ENCODE measurements at regions not wholly inside any gene's neighbourhood (a gene's known extent, or its start where the extent isn't known, plus 50 kb on each side); places are given as distances from the start of the nearest gene placed in this dataset.

- Histone ChIP-seq H3K9me3 (replicated peaks; ENCODE audit: control insufficient read depth, insufficient read depth, low read depth, low read length) (no peaks in the 10 kb centered on the region), H3K4me1 (replicated peaks in 1 of 2; ENCODE audit: control insufficient read depth in 2 of 2, insufficient read depth in 2 of 2, low read length in 2 of 2) (no peaks in the 10 kb centered on the region), H3K9me1 (ENCODE audit: control insufficient read depth, insufficient read depth, low read length) (no peaks in the 10 kb centered on the region), H3K79me2 (ENCODE audit: control insufficient read depth, insufficient read depth, low read length) (no peaks in the 10 kb centered on the region), H2AFZ (ENCODE audit: low read depth, low read length) (no peak overlapping the region), H3K36me3 (ENCODE audit: control insufficient read depth, insufficient read depth, low read length) (no peaks in the 10 kb centered on the region), H4K20me1 (replicated peaks; ENCODE audit: control insufficient read depth, insufficient read depth, low read length) (no peaks in the 10 kb centered on the region), H3K4me2 (ENCODE audit: insufficient read depth, low read length) (no peak overlapping the region), H3K27ac (ENCODE audit: extremely low read depth, low read depth, low read length) (no peak overlapping the region), H3K27me3 (ENCODE audit: control insufficient read depth in 2 of 2, insufficient read depth in 2 of 2, low read length in 2 of 2) (no peaks in the 10 kb centered on the region), H3K9ac (ENCODE audit: insufficient read depth in 1 of 2, low read depth in 2 of 2, low read length in 2 of 2) (no peak overlapping the region), H3K4me3 (no peak overlapping the region)
- intact Hi-C loops (cut with micrococcal nuclease): no loop called here
- 0% methylated on average over 4 of the region's 4 CpGs for WGBS (ENCODE audit: insufficient coverage, low coverage, missing lambda C conversion rate)
- CTCF ChIA-PET (ENCODE audit: low intra/inter-chr PET ratio): no interaction called here
- BruUV-seq (replicated peaks): no TSS peak
- POLR2A ChIA-PET: interaction anchor here (1.3 kb wide), 1 partner anchor 12 kb away, joined by 4 read pairs; no protein-coding TSS in a partner anchor
- ATAC-seq (no peak), FAIRE-seq (no peak), DNase-seq (ENCODE audit: extremely low read depth in 1 of 4, low spot score in 3 of 4) (no peak)
- in situ Hi-C loops (cut with MboI): no loop called here
- TF ChIP-seq EHMT2 (IDR thresholded peaks at IDR 0.05) (no peak), PHB (CRISPR knock-in tag; IDR thresholded peaks at IDR 0.05) (no peak), PHB2 (IDR thresholded peaks at IDR 0.05; ENCODE audit: low read depth) (no peak), ATF7 (IDR thresholded peaks at IDR 0.05) (no peak), UBTF (IDR thresholded peaks at IDR 0.05; ENCODE audit: borderline replicate concordance in 1 of 2, low read depth in 2 of 2, low read length in 2 of 2) (no peak), ZNF583 (CRISPR knock-in tag; IDR thresholded peaks at IDR 0.05) (no peak), CREB1 (IDR thresholded peaks at IDR 0.05) (no peak), CREB1 (CRISPR knock-in tag; IDR thresholded peaks at IDR 0.05) (no peak), FOXK2 (conservative IDR thresholded peaks at IDR 0.05 in 1 of 2, IDR thresholded peaks at IDR 0.05 in 1 of 2; ENCODE audit: low read depth in 2 of 2) (no peak), GABPB2 (CRISPR knock-in tag; conservative IDR thresholded peaks at IDR 0.05) (no peak), PREB (CRISPR knock-in tag; IDR thresholded peaks at IDR 0.05) (no peak), GATAD2A (IDR thresholded peaks at IDR 0.05) (no peak), STAT6 (CRISPR knock-in tag; IDR thresholded peaks at IDR 0.05) (no peak), PTBP1 (IDR thresholded peaks at IDR 0.05; ENCODE audit: low read depth, low read length) (no peak), AFF1 (IDR thresholded peaks at IDR 0.05; ENCODE audit: low read depth in 1 of 2, partially characterized antibody in 2 of 2) (no peak)
These were observed 301.7 kb upstream of the LYPLAL1 start for GRCh38 chr1:218872026-218872425.
